ENCODE measurements at regions not wholly inside any gene's neighbourhood (a gene's known extent, or its start where the extent isn't known, plus 50 kb on each side); places are given as distances from the start of the nearest gene placed in this dataset.

DNA sequence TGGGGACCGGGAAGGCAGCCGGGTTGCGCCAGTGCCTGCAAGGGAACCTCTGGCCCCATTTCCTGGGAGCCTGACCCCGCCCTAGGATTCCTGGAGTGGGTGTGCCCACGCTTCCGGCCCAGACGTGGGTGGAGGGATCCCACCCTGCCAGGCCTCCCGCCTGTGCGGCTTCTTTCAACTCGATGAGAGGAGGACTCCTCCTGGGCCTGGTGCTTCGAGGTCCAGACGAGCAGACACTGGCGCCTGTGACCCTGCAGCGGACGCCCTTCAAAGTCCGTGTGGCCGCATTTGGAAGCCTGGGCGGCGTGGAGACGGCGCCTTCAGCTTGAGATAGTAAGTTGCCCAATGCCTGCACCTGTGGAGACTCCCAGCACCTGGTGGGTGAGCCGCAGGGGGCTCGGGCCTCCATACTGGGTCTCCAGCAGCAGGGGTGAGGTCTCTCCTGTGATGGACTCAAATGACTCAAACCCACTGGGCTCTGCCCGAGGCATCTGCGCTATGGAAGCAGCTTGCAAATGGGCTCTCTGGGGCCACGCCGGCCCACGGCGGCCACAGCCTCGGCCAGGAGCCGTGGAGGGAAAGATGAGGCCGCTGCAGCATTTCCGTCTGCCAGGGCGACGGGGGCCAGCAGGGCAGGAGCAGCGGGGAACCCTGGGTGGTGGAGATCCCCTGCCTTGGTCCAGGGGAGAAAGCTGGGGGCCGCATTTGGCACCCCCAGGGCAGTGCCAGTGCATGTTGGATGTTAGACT is 64.3 kb upstream of the PPARA start:
- Histone ChIP-seq H3K4me3 (ENCODE audit: low read depth, low read length) (peak overlapping the region; percentile 26), H3K27me3 (ENCODE audit: control insufficient read depth, insufficient read depth, low read length) (no peaks in the 10 kb centered on the region), H3K36me3 (ENCODE audit: control insufficient read depth, insufficient read depth, low read length) (peaks cover 47% of the 10 kb centered on the region)
- no peak for DNase-seq (ENCODE audit: low read depth)
- POLR2A ChIA-PET: interaction anchor here (0.6 kb wide), 1 partner anchor 50 kb away, joined by 3 read pairs; no protein-coding TSS in a partner anchor
- TF ChIP-seq, protein P1, sequence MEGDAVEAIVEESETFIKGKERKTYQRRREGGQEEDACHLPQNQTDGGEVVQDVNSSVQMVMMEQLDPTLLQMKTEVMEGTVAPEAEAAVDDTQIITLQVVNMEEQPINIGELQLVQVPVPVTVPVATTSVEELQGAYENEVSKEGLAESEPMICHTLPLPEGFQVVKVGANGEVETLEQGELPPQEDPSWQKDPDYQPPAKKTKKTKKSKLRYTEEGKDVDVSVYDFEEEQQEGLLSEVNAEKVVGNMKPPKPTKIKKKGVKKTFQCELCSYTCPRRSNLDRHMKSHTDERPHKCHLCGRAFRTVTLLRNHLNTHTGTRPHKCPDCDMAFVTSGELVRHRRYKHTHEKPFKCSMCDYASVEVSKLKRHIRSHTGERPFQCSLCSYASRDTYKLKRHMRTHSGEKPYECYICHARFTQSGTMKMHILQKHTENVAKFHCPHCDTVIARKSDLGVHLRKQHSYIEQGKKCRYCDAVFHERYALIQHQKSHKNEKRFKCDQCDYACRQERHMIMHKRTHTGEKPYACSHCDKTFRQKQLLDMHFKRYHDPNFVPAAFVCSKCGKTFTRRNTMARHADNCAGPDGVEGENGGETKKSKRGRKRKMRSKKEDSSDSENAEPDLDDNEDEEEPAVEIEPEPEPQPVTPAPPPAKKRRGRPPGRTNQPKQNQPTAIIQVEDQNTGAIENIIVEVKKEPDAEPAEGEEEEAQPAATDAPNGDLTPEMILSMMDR (IDR thresholded peaks at IDR 0.05; ENCODE audit: insufficient read depth, low read depth, low read length): no peak
- CTCF ChIA-PET: interaction anchor here (1.0 to 1.1 kb wide), 2 partner anchors 72 to 80 kb away, joined by 3 to 4 read pairs; no protein-coding TSS in a partner anchor

DNA sequence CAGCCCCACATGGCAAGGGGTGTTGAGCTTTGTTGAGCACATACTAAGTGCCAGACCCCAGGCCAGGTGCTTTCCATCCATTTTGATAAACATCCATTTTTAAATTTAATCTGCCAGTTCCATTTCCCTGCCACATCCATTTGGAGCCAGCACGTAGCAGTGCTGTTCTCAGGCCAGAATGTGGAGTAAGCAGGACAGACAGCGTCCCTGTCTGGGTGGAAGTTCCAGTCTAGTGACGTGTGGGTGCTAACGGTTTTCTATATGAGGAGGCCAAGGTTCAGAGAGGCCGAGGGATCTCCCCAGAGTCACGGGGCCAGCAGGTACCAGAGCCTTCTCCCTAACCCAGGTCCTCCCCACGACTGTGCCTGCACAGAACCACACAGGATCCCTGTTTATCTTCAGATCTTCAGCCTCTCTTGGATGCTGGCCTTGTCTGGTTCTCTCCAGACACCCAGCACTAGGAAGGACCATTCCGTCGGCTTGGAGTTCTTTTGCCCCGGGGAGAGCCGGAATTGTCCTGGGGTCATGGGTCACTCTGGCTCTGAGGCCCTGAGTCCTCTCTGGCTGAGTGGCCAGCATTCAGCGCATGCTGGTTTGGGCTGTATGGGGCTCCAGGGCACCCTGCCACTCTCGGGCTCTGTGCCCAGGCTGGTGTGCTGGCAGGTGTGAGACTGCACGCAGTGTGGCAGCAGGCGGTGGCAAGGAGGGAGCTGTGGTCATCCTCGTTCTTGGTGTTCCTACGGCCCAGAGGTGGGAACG is 63.6 kb upstream of the PPARA start:
- TF ChIP-seq, protein P1 (IDR thresholded peaks at IDR 0.05; ENCODE audit: insufficient read depth, low read depth, low read length): no peak
- Histone ChIP-seq H3K36me3 (ENCODE audit: control insufficient read depth, insufficient read depth, low read length) (peaks cover 49% of the 10 kb centered on the region), H3K27me3 (ENCODE audit: control insufficient read depth, insufficient read depth, low read length) (no peaks in the 10 kb centered on the region), H3K4me3 (ENCODE audit: low read depth, low read length) (peak overlapping the region; percentile 26)
- CTCF ChIA-PET: interaction anchor here (1.0 kb wide), 1 partner anchor 80 kb away, joined by 4 read pairs; no protein-coding TSS in a partner anchor
- POLR2A ChIA-PET: interaction anchor here (0.6 kb wide), 1 partner anchor 51 kb away, joined by 3 read pairs; no protein-coding TSS in a partner anchor
- DNase-seq (ENCODE audit: low read depth): no peak

DNA sequence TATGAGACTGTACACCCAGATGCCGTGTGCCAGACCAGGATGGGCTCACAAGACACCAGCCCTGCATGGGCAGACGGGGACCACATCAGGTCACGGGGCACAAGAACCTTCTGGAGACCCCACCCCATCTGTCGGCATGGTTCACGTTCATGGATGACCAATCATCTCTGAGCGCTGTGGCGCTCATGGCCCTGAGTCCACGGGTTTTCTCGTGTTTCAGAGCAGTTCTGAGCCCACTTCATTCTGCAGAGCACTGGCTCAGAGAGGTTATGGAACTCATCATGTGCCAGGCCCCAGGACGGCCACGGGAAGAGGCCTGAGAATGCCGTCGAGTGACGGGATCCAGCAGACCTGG is 63.0 kb upstream of the PPARA start:
- no peaks in the 10 kb centered on the region for H3K27me3 ChIP-seq (ENCODE audit: control insufficient read depth, insufficient read depth, low read length)
- CTCF ChIA-PET: interaction anchor here (0.6 to 3.1 kb wide), 5 partner anchors 12 to 81 kb away, joined by 3 to 13 read pairs (median 3); no protein-coding TSS in a partner anchor
- H3K4me3 ChIP-seq (ENCODE audit: low read depth, low read length): peak overlapping the region; percentile 18
- peaks cover 51% of the 10 kb centered on the region for H3K36me3 ChIP-seq (ENCODE audit: control insufficient read depth, insufficient read depth, low read length)
- POLR2A ChIA-PET: interaction anchor here (1.0 kb wide), 1 partner anchor 90 kb away, joined by 4 read pairs; no protein-coding TSS in a partner anchor
- TF ChIP-seq, protein P1 (IDR thresholded peaks at IDR 0.05; ENCODE audit: insufficient read depth, low read depth, low read length): no peak
- DNase-seq (ENCODE audit: low read depth): no peak

DNA sequence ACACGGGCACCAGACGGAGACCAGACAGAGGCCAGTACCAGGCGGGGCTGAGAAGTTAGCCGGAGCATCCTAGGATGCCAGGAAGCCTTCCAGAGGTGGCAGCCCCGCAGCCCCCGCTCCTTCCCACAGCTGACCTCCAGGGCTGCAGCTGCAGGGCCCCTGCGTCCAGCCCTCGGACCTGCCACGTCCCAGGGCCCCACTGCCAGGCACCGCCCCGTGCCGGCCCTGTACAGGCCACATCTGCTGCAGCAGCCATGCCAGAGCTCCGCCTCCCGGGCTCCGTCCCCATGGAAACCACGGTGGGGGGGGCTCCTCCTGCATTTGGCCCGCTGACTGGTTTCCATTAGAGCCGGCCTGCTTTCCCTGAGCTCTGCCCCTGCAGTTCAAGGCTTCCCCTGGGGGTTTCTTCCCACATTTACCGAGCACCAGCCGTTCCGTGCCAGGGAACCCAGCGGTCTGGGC is 62.5 kb upstream of the PPARA start:
- Histone ChIP-seq H3K27me3 (ENCODE audit: control insufficient read depth, insufficient read depth, low read length) (no peaks in the 10 kb centered on the region), H3K4me3 (ENCODE audit: low read depth, low read length) (peak overlapping the region; percentile 37), H3K36me3 (ENCODE audit: control insufficient read depth, insufficient read depth, low read length) (peaks cover 56% of the 10 kb centered on the region)
- ChIA-PET CTCF (interaction anchor here (0.6 to 3.1 kb wide), 5 partner anchors 11 to 82 kb away, joined by 3 to 13 read pairs (median 3); no protein-coding TSS in a partner anchor), POLR2A (interaction anchor here (0.7 to 1.4 kb wide), 3 partner anchors 14 to 90 kb away, joined by 4 to 5 read pairs (median 5); no protein-coding TSS in a partner anchor)
- DNase-seq (ENCODE audit: low read depth): no peak
- TF ChIP-seq, protein P1 (IDR thresholded peaks at IDR 0.05; ENCODE audit: insufficient read depth, low read depth, low read length): no peak

Data from BJ (cell line).